Stimulated activated CD4-positive, alpha-beta T cell treated with anti-CD3 and anti-CD28 coated beads, Interleukin-1b, Interleukin-23, amount 100 ng/mL, for 1 hour (primary cell): ENCODE measurements at regions not wholly inside any gene's neighbourhood (a gene's known extent, or its start where the extent isn't known, plus 50 kb on each side); places are given as distances from the start of the nearest gene placed in this dataset.
"Not testable (repeated sequence)": the region's sequence is repeated elsewhere in the genome, so short reads cannot be mapped to it uniquely, and the experiment has no call there.

Source experiments
- DNase-seq, 2 donors: peaks; one replicate each; pipeline ENCODE4 v3.0.0-alpha.2; 2020; ENCODE audit warnings: low read depth in 2 of 2

- DNase-seq: no peak
Measured at GRCh38 chr1:192476802-192477298, 98.7 kb upstream of the RGS1 start.

GRCh38 chr1:192477630-192478029, 97.9 kb upstream of the RGS1 start:
- DNase-seq: no peak

- no peak for DNase-seq
Measured at GRCh38 chr1:192485692-192486436, 89.7 kb upstream of the RGS1 start.

- no peak for DNase-seq
Measured at GRCh38 chr1:192488058-192488457, 87.5 kb upstream of the RGS1 start.

- DNase-seq: no peak
Measured at GRCh38 chr1:192489047-192489446, 86.5 kb upstream of the RGS1 start.

GRCh38 chr1:192489748-192490147, 85.8 kb upstream of the RGS1 start:
- DNase-seq: no peak

GRCh38 chr1:192491804-192492554, 83.6 kb upstream of the RGS1 start:
- no peak for DNase-seq

- DNase-seq: no peak
Measured at GRCh38 chr1:192493584-192493983, 82.0 kb upstream of the RGS1 start.

- DNase-seq: no peak
Measured at GRCh38 chr1:192496369-192497056, 79.1 kb upstream of the RGS1 start.

GRCh38 chr1:192497214-192497794, 78.3 kb upstream of the RGS1 start:
- DNase-seq: no peak

- not testable (repeated sequence) for DNase-seq
Measured at GRCh38 chr1:192498092-192498491, 77.5 kb upstream of the RGS1 start.

GRCh38 chr1:192499061-192499581, 76.5 kb upstream of the RGS1 start:
- not testable (repeated sequence) for DNase-seq

- not testable (repeated sequence) for DNase-seq
Measured at GRCh38 chr1:192500541-192500940, 75.0 kb upstream of the RGS1 start.

GRCh38 chr1:192506741-192507155, 68.8 kb upstream of the RGS1 start:
- DNase-seq: no peak

- DNase-seq: no peak
Measured at GRCh38 chr1:192512426-192513162, 63.0 kb upstream of the RGS1 start.

GRCh38 chr1:192513196-192513595, 62.4 kb upstream of the RGS1 start:
- no peak for DNase-seq

- DNase-seq: no peak
Measured at GRCh38 chr1:192513697-192514096, 61.9 kb upstream of the RGS1 start.

- DNase-seq: peak in 1 of 2 donors; percentile 21
Measured at GRCh38 chr1:192516776-192517297, 58.7 kb upstream of the RGS1 start.

- not testable (repeated sequence) for DNase-seq
Measured at GRCh38 chr1:192517716-192518355, 57.7 kb upstream of the RGS1 start.

- DNase-seq: no peak
Measured at GRCh38 chr1:192518700-192519099, 56.9 kb upstream of the RGS1 start.
